Fibroblast of villous mesenchyme (primary cell): ENCODE measurements at regions not wholly inside any gene's neighbourhood (a gene's known extent, or its start where the extent isn't known, plus 50 kb on each side); places are given as distances from the start of the nearest gene placed in this dataset.

Experiments
- DNase-seq: peaks from one replicate; pipeline ENCODE4 v3.0.0-alpha.2; 2010; ENCODE audit warnings: low read depth
- H3K4me3 ChIP-seq: 2 replicates; pipeline ENCODE4 v1.5.1; 2011; ENCODE audit warnings: low read depth, mild to moderate bottlenecking, low read length
- TF ChIP-seq, protein P1 (sequence below): IDR thresholded peaks from 2 replicates; pipeline ENCODE4 v1.5.1; 2012; ENCODE audit warnings: low read depth, mild to moderate bottlenecking, low read length; ENCODE audit not compliant: insufficient read depth

GRCh38 chr5:106865279-106865678 is 805.5 kb downstream of the EFNA5 start:
- H3K4me3 ChIP-seq = no peak overlapping the region
- TF ChIP-seq, protein P1, sequence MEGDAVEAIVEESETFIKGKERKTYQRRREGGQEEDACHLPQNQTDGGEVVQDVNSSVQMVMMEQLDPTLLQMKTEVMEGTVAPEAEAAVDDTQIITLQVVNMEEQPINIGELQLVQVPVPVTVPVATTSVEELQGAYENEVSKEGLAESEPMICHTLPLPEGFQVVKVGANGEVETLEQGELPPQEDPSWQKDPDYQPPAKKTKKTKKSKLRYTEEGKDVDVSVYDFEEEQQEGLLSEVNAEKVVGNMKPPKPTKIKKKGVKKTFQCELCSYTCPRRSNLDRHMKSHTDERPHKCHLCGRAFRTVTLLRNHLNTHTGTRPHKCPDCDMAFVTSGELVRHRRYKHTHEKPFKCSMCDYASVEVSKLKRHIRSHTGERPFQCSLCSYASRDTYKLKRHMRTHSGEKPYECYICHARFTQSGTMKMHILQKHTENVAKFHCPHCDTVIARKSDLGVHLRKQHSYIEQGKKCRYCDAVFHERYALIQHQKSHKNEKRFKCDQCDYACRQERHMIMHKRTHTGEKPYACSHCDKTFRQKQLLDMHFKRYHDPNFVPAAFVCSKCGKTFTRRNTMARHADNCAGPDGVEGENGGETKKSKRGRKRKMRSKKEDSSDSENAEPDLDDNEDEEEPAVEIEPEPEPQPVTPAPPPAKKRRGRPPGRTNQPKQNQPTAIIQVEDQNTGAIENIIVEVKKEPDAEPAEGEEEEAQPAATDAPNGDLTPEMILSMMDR = no peak
- DNase-seq = no peak

DNA sequence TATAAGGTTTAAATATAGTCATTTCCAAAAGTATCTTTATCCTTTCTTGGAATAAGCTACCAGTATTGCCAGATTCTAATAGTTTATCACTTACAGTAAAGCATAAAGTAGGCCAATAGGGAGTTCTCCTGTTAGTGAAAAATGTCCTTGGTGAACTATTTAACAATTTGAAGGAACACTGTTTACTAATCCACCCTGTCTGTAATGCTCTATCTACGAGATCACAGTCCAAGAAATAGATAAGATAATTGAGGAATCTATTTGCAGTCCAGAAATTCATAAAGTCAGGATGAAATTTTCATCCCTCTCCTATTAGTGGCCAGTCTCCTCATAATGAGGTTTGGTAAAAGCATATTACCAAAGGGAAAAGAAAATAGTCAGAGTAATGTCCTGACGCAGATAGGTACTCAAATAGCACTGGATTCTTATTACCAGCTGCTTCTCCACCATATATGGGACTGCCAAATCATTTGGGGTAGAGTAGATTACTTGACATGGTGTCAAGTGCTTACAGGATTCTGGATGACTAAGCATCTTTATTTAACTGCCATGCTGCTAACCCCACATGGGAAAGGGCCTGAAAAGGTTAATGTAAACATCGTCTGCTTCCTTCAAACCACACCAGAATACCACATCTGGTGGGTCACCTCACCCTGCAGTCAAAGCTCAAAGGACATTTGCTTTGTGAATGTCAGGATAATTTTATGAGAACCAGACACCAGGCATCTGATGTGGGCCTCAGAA is 808.1 kb downstream of the EFNA5 start:
- DNase-seq = peak; percentile 68
- TF ChIP-seq, protein P1 = no peak
- no peak overlapping the region for H3K4me3 ChIP-seq

- no peak overlapping the region for H3K4me3 ChIP-seq
- no peak for DNase-seq
- TF ChIP-seq, protein P1 = no peak
These were observed 810.2 kb downstream of the EFNA5 start for GRCh38 chr5:106860398-106861044.

DNA sequence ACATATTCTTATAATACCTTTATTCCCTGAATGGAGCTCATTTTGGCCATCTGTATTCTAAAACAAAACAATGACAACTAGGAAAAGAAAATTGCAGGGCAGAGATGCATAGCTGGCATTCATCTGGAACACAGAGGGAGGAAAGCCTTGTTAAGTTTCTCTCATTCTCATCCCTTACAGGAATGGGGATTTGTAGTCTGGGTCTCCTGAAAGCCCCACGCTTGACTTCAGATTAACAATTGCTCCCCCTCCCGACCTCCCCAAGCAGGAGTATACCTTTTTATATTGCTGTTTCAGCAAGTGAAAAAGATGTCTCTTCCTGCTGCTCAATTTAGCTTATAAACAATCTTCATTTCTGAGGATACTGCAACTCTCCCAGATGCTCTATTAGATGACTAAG is 812.1 kb downstream of the EFNA5 start:
- TF ChIP-seq, protein P1 = no peak
- no peak overlapping the region for H3K4me3 ChIP-seq
- no peak for DNase-seq

DNA sequence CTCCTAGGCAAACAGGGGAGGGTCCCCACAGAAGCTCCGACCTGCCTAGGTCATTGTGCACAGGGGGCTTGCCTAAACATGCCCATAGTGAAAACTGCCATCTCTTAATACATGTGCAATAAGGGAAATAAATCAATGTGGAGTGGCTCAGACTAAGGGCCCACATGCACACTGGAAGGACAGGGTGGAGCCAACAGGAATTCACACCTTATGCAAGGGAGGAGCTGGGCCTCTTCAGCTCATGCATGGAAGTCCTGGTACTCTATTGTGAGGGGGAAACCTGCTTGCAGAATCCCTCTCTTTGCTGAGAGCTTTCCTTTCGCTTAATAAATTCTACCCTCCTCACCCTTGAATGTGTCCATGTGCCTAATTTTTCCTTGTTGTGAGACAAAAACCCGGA is 815.8 kb downstream of the EFNA5 start:
- no peak for DNase-seq
- H3K4me3 ChIP-seq = no peak overlapping the region
- TF ChIP-seq, protein P1 = no peak

- no peak overlapping the region for H3K4me3 ChIP-seq
- TF ChIP-seq, protein P1 = no peak
- DNase-seq = no peak
These were observed 816.5 kb downstream of the EFNA5 start for GRCh38 chr5:106854105-106854687.
